ENCODE measurements at regions not wholly inside any gene's neighbourhood (a gene's known extent, or its start where the extent isn't known, plus 50 kb on each side); places are given as distances from the start of the nearest gene placed in this dataset.

GRCh38 chr2:3116371-3116770, 261.2 kb downstream of the EIPR1 start (continued):
- TF ChIP-seq, protein P1, sequence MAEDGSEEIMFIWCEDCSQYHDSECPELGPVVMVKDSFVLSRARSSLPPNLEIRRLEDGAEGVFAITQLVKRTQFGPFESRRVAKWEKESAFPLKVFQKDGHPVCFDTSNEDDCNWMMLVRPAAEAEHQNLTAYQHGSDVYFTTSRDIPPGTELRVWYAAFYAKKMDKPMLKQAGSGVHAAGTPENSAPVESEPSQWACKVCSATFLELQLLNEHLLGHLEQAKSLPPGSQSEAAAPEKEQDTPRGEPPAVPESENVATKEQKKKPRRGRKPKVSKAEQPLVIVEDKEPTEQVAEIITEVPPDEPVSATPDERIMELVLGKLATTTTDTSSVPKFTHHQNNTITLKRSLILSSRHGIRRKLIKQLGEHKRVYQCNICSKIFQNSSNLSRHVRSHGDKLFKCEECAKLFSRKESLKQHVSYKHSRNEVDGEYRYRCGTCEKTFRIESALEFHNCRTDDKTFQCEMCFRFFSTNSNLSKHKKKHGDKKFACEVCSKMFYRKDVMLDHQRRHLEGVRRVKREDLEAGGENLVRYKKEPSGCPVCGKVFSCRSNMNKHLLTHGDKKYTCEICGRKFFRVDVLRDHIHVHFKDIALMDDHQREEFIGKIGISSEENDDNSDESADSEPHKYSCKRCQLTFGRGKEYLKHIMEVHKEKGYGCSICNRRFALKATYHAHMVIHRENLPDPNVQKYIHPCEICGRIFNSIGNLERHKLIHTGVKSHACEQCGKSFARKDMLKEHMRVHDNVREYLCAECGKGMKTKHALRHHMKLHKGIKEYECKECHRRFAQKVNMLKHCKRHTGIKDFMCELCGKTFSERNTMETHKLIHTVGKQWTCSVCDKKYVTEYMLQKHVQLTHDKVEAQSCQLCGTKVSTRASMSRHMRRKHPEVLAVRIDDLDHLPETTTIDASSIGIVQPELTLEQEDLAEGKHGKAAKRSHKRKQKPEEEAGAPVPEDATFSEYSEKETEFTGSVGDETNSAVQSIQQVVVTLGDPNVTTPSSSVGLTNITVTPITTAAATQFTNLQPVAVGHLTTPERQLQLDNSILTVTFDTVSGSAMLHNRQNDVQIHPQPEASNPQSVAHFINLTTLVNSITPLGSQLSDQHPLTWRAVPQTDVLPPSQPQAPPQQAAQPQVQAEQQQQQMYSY (CRISPR knock-in tag; IDR thresholded peaks at IDR 0.05): no peak

GRCh38 chr2:3115301-3116042, 262.1 kb downstream of the EIPR1 start:
- Histone ChIP-seq H2AFZ (ENCODE audit: control insufficient read depth, low read depth, low read length) (no peak overlapping the region), H3K27me3 (replicated peaks in 1 of 2; ENCODE audit: control insufficient read depth in 2 of 2, insufficient read depth in 2 of 2, low read length in 1 of 2) (no peaks in the 10 kb centered on the region; a peak in 1 of 4 replicates), H3K79me2 (ENCODE audit: control insufficient read depth, insufficient read depth, low read length) (no peaks in the 10 kb centered on the region), H3K4me2 (ENCODE audit: control insufficient read depth, insufficient read depth) (no peak overlapping the region), H3K9ac (ENCODE audit: control insufficient read depth, insufficient read depth, low read length) (no peak overlapping the region), H3K9me3 (replicated peaks; ENCODE audit: control insufficient read depth, insufficient read depth, low read length) (no peaks in the 10 kb centered on the region; the same call in 1 of the 3 replicates), H3K4me3 (no peak overlapping the region), H3K27ac (ENCODE audit: control insufficient read depth, insufficient read depth) (no peak overlapping the region), H4K20me1 (ENCODE audit: control insufficient read depth, insufficient read depth) (no peaks in the 10 kb centered on the region), H3K36me3 (ENCODE audit: control insufficient read depth in 2 of 2, insufficient read depth in 2 of 2, low read length in 1 of 2) (no peaks in the 10 kb centered on the region), H3K4me1 (ENCODE audit: control insufficient read depth, insufficient read depth, low read length) (no peaks in the 10 kb centered on the region)
- FAIRE-seq (no peak), ATAC-seq (no peak), DNase-seq (ENCODE audit: low read depth, low spot score) (no peak)
- ChIA-PET POLR2A (no interaction called here), SMC1A (ENCODE audit: uncharacterized antibody, unreplicated experiment) (interaction anchor here (0.5 to 1.1 kb wide), 2 partner anchors 14 to 39 kb away, joined by 3 read pairs; no protein-coding TSS in a partner anchor), CTCF (no interaction called here), RAD21 (ENCODE audit: unreplicated experiment) (no interaction called here)
- in situ Hi-C loops (cut with MboI): no loop called here
- WGBS (ENCODE audit: insufficient coverage, insufficient replicate concordance, low lambda C conversion rate, missing lambda C conversion rate): 20% methylated on average over 13 of the region's 13 CpGs
- intact Hi-C loops (cut with micrococcal nuclease; ENCODE audit: unreplicated experiment): no loop called here
- no TSS peak for BruUV-seq (replicated peaks)
- TF ChIP-seq CBFB (IDR thresholded peaks at IDR 0.05; ENCODE audit: low read depth) (no peak), NRF1 (conservative IDR thresholded peaks at IDR 0.05; ENCODE audit: low read depth, low read length) (no peak), NFIC (IDR thresholded peaks at IDR 0.05; ENCODE audit: low read depth, low read length) (no peak)

Measured in GM12878 (cell line).